ENCODE measurements at regions not wholly inside any gene's neighbourhood (a gene's known extent, or its start where the extent isn't known, plus 50 kb on each side); places are given as distances from the start of the nearest gene placed in this dataset.

- Histone ChIP-seq H3K56ac (replicated peaks; ENCODE audit: insufficient read length, low read depth, low read length) (no peak overlapping the region), H3K9me3 (ENCODE audit: insufficient read depth in 2 of 2, low read depth in 1 of 2, low read length in 1 of 2) (no peaks in the 10 kb centered on the region), H3K4me3 (ENCODE audit: extremely low read depth in 1 of 4, insufficient read depth in 2 of 4, low read depth in 3 of 4, low read length in 4 of 4) (no peak overlapping the region), H3K23ac (ENCODE audit: insufficient read length) (no peak overlapping the region), H3K23me2 (ENCODE audit: low read depth, low read length) (no peaks in the 10 kb centered on the region), H3K4ac (replicated peaks; ENCODE audit: insufficient read length, low read depth, low read length) (no peak overlapping the region), H4K8ac (ENCODE audit: extremely low read depth, insufficient read depth, low read length) (no peak overlapping the region), H2BK120ac (replicated peaks; ENCODE audit: low read depth, low read length) (no peak overlapping the region), H3K79me1 (ENCODE audit: low read depth, low read length) (no peaks in the 10 kb centered on the region), H3K27me3 (replicated peaks in 1 of 4; ENCODE audit: control insufficient read depth in 3 of 4, extremely low read depth in 1 of 4, insufficient read depth in 3 of 4, low read length in 3 of 4) (no peaks in the 10 kb centered on the region), H3K79me2 (ENCODE audit: control insufficient read depth in 1 of 2, insufficient read depth in 2 of 2, low read length in 2 of 2) (no peaks in the 10 kb centered on the region), H3K27ac (ENCODE audit: low read depth, low read length) (no peak overlapping the region), H3K36me3 (ENCODE audit: control insufficient read depth in 2 of 4, insufficient read depth in 4 of 4, low read length in 3 of 4) (no peaks in the 10 kb centered on the region), H3K4me1 (replicated peaks in 1 of 4; ENCODE audit: control insufficient read depth in 3 of 4, insufficient read depth in 4 of 4, low read length in 3 of 4) (0 out of 7 replicates have a peak, but pooled peaks cover 0 to 2% (median 0%) of the 10 kb centered on the region in 4 experiments), H3K14ac (ENCODE audit: insufficient read length) (no peak overlapping the region), H3K4me2 (ENCODE audit: insufficient read depth in 1 of 2, low read depth in 2 of 2, low read length in 2 of 2) (no peak overlapping the region), H3K9ac (replicated peaks in 1 of 4; ENCODE audit: extremely low read depth in 1 of 4, low read depth in 3 of 4, low read length in 3 of 4) (no peak overlapping the region), H4K91ac (replicated peaks; ENCODE audit: insufficient read length, low read length) (no peak overlapping the region), H2AFZ (ENCODE audit: low read length) (no peak overlapping the region), H4K5ac (ENCODE audit: insufficient read length, low read depth, low read length) (no peak overlapping the region), H3K18ac (ENCODE audit: extremely low read depth, low read length) (no peak overlapping the region), H2BK12ac (ENCODE audit: low read depth, low read length) (no peak overlapping the region), H2BK20ac (ENCODE audit: low read length) (no peak overlapping the region), H2BK5ac (ENCODE audit: low read depth, low read length) (no peak overlapping the region), H4K20me1 (replicated peaks in 1 of 2; ENCODE audit: control insufficient read depth in 1 of 2, insufficient read depth in 2 of 2, low read length in 2 of 2) (no peaks in the 10 kb centered on the region), H2AK5ac (ENCODE audit: low read depth, low read length) (no peak overlapping the region), H2BK15ac (ENCODE audit: low read length) (no peak overlapping the region)
- 47% methylated on average over 2 of the region's 2 CpGs; no CpG with 5 or more reads in 1 of the 2 experiments for WGBS, 2 experiments (ENCODE audit: extremely low coverage in 1 of 2, insufficient coverage in 1 of 2, insufficient read length in 1 of 2, insufficient replicate concordance in 2 of 2, low coverage in 1 of 2, low lambda C conversion rate in 2 of 2, missing lambda C conversion rate in 1 of 2)
- FAIRE-seq (peak; percentile 7), DNase-seq (ENCODE audit: low read depth in 1 of 2, low spot score in 2 of 2) (no peak)
- POLR2A ChIA-PET (ENCODE audit: partially characterized antibody), result interaction anchor here (0.7 to 3.0 kb wide), 3 partner anchors 23 to 55 kb away, joined by 3 to 11 read pairs (median 4); partner anchors contain the start of gene HS3ST5
- CTCF ChIA-PET (ENCODE audit: partially characterized antibody), result no interaction called here
- TF ChIP-seq CBX5 (IDR thresholded peaks at IDR 0.05; ENCODE audit: low read depth, low read length), result no peak
- no peak for TF ChIP-seq MAFK (IDR thresholded peaks at IDR 0.05; ENCODE audit: low read depth, low read length)
Observed at GRCh38 chr6:114398481-114398880, 55.7 kb upstream of the HS3ST5 start.
